Stimulated activated naive CD8-positive, alpha-beta T cell treated with anti-CD3 and anti-CD28 coated beads, Interleukin-15, Interleukin-2, amounts not matched to agents 100 U/mL and 50 U/mL, for 24 hours (primary cell): ENCODE measurements at regions not wholly inside any gene's neighbourhood (a gene's known extent, or its start where the extent isn't known, plus 50 kb on each side); places are given as distances from the start of the nearest gene placed in this dataset.

ENCODE experiments used
- ATAC-seq: fragments of 150-1000 bp; cut with Tn5 transposase; one replicate; pipeline ENCODE4 v1.10.0; 2021
- DNase-seq: peaks from one replicate; pipeline ENCODE4 v3.0.0; 2021

DNA sequence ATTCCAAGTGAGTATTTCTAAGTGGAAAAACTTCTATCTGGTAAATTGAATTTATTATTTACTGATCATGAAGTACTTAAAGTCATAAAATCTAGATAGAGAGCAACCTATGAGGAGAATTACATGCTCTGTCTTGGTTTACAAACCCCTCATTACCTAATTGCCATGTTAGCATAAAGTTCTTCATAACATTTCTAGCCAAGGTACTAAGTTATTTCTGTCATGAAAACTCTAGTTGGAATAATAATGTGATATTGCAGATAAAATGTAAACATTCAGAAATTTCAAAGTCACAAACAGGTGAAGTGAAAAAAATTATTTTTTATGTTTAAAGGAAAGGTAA is 228.6 kb downstream of the TTLL7 start:
- DNase-seq (no peak), ATAC-seq (no peak)

DNA sequence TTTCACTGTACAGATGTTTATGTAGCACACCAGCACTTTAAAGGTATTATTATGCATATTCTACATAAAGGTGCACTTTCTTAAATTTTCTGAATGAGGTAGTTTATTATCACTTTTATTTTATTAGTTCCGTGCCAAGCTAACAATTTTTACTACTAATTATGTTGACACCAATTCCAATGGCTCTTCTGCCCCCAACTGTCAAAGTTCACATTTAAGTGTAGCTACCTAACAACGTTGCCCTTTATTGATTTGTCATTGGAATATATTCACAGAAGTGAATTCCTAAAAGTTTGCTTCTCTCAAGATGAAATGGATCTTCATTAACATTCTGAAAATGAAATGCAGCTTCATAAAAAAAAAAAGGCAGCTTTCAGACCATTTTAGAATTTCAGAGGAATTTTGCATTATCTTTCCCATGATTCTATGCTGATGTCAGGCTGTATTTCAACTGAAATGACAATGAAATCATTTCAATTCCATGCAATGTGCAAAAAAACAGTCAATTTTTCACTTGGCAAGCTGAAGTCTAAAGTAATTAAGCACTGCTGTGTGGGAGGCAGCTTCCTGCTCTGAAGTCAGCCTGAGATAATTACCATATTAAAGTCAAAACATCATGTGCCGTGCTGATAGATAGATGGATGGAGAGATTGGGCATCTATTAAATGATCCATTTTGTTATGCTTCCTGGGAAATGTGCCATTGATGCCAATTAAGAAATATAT is 229.2 kb downstream of the TTLL7 start:
- no peak for DNase-seq

GRCh38 chr1:83769072-83769471 is 229.9 kb downstream of the TTLL7 start:
- ATAC-seq: no peak
- no peak for DNase-seq

More for the DNA sequence above, 229.2 kb downstream of the TTLL7 start:
- no peak for ATAC-seq

DNA sequence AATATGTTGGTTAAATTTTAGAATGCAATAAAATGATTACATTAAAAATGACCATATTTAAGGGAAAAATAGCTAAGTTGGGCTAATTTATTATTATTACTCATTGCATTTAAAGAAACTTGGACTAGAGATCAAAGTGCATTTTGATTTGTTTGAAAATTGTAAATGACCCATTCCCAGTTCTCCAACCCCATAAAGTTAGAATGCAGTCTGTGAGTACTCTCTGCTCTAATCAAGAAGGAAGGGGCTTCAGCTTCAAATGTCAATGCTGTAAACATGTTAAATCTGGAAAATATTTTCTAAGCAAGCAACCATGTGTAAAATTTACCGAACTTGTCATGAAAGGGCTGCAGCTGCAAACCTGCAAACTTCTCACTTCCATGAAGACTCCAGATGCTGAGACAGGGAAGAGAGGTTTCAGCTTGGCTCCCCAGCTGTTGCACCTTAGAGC is 232.7 kb downstream of the TTLL7 start:
- DNase-seq (no peak), ATAC-seq (no peak)

DNA sequence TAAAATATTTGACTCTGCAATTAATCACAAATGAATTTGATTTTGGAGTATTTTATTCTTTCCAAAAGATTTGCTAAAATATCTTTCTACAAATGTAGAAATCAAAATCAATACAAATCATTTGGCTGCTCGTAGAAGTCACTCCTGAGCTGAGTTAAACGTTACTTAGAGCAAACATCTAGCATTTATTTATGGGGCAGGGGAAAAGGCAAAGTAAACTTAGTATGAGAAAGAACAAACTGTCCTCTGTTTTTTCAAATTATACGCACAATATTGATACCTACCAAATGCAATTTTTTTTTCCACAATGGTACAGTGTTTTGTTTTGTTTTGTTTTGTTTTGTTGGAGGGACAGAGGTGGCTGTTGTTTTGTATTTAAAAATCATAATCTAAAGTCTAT is 233.8 kb downstream of the TTLL7 start:
- ATAC-seq (no peak), DNase-seq (no peak)

- no peak for DNase-seq
- no peak for ATAC-seq
Observed at GRCh38 chr1:83764209-83764608, 234.7 kb downstream of the TTLL7 start.

DNA sequence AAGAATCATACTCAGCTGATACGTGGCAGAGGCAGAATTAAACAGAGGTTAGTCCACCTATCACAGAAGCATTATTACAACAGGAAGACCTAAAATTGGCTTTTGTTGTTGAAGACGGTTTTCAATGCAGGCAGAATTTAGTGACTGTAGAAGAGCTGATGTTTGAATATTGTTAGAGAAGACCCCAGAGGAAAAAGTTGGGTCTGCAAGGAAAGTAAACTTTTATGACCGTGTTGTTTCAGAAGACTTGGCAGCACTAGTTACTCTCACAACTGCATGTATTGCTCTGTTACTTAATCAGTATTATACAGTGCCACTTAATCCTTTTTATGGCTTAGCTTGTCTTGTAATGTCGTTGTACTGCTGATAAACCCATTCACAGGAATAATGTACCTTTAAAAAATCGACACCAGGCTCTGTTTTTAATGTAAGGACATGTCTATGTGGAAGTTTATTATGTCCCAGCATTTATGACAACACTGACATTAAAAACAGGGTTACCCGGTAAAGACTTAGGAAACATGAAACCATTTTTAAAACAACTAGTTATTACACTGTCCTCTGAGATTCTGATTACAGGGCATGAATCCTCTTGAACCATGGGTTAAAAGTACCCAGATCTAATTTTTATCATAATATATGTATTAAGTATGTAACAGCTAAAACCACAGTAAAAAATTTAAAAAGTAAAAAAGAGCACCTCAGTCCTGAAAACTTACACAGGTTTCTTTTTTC is 235.4 kb downstream of the TTLL7 start:
- ATAC-seq: no peak
- no peak for DNase-seq

GRCh38 chr1:83762416-83762815 is 236.5 kb downstream of the TTLL7 start:
- ATAC-seq (no peak), DNase-seq (no peak)

DNA sequence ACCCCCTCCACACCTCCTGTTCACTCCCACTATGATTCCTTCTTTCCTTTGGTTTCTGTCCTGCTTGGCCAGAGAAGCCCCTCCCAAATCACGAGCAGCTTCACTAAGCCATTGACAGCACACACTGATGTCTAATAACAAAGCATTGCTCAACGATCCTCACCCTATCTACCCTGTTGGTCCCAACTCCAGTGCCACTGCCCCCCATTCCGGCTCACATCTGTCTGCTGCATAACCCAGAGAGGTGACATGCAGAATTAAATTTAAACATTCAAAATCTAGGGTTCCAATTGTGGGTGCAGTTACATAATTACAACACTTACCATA is 236.9 kb downstream of the TTLL7 start:
- DNase-seq: no peak
- no peak for ATAC-seq

- ATAC-seq (peak; percentile 57), DNase-seq (peak; percentile 22)
Observed at GRCh38 chr1:83761167-83762038, 237.5 kb downstream of the TTLL7 start.

DNA sequence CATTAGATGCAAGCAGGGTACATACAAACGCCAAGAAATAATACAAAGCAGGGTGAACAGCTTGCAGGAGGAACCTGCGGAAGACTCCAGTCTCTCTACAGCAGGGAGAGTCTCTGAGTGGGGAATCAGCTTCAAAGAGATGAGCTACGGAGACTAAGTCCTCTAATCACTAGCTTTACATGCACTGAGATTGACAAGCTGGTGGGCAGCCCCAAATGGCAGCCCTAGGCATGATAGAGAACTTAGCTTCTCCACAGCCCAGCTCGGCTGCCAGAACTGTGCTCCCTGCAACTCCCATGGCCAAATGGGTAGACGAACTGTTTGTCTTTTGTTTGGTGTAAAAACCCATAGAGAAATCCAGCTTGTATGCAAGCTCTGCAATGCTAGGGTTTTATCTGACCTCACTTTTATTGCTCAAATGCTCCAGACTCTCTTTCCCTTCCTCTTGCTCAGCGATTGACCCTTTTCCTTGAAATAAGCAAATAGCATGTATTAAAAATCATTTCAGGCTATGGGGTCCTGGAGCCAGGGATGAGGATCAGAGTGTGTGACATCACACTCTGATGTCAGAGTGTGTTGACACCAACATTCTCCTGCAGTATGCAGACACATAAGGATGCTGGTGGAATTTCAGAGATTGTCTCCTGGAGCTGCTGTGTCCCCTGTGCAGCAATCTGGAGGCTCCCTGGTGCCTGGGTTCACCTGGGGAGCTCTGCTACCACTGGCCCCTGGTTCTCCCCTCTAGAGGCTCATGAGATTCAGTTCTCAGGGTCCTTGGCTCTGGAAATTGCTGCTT is 238.5 kb downstream of the TTLL7 start:
- DNase-seq: no peak
- ATAC-seq: no peak

GRCh38 chr1:83756984-83757717 is 241.8 kb downstream of the TTLL7 start:
- no peak for DNase-seq
- no peak for ATAC-seq

GRCh38 chr1:83751602-83752001 is 247.3 kb downstream of the TTLL7 start:
- no peak for DNase-seq
- ATAC-seq: no peak

DNA sequence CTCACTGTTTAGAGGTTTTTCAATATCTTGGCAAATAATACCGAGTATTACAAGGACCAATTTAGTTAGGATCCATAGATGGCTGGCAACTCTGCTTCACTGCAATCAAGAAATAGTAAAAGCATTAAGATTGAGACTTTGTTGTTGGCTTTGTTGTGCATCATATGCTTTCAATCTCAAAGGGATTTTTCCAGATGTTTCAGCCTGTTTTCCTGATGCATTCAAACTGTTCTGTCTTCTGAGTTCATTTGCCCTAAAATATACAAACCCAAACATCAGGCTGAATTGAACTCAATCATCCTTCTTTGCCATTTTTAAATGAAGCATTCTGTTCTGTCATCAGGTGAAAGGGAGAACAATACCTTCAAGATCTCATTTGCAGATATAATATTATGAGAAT is 248.7 kb downstream of the TTLL7 start:
- no peak for ATAC-seq
- DNase-seq: no peak

GRCh38 chr1:83747853-83748482 is 251.0 kb downstream of the TTLL7 start:
- DNase-seq (no peak), ATAC-seq (no peak)

- ATAC-seq: no peak
- no peak for DNase-seq
Observed at GRCh38 chr1:83746234-83746633, 252.7 kb downstream of the TTLL7 start.

GRCh38 chr1:83742446-83742845 is 256.5 kb downstream of the TTLL7 start:
- DNase-seq (no peak), ATAC-seq (no peak)

- no peak for DNase-seq
Observed at GRCh38 chr1:83741770-83742169, 257.2 kb downstream of the TTLL7 start.

GRCh38 chr1:83741348-83741747 is 257.6 kb downstream of the TTLL7 start:
- ATAC-seq: no peak
- DNase-seq: no peak

More at GRCh38 chr1:83741770-83742169, 257.2 kb downstream of the TTLL7 start:
- ATAC-seq: no peak

DNA sequence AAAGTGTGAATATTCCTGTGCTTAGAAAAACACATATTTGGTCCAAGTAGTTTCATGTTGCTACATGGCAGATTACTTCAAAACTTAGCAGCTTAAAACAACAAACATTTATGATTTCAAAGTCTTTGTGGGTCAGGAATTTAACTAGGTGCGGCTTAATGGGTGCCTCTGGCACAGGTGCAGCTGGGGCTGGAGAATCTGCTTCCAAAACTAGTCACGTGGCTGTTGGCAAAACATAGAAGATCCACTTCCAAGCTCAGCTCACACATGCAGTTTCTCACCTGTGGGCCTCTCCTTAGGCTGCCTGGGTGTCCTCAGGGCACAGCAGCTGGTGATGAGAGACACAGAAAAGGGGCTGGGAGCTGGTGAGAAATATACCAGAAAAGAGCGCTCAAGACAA is 263.4 kb downstream of the TTLL7 start:
- no peak for ATAC-seq
- no peak for DNase-seq

DNA sequence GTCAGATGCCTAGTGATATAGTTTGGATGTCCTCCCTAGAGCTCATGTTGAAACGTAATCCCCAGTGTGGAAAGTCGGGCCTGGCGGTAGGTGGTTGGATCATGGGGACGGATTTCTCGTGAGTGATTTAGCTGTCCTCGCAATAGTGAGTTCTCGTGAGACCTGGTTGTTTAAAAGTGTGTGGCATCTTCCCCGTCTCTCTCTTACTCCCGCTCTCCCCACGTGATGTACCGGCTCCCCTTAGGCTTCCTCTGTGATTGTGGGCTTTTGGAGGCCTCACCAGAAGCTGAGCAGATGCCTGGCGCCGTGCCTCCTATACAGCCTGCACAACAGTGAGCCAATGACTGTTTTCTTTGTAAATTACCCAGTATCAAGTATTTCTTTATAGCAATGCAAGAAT is 264.5 kb downstream of the TTLL7 start:
- no peak for DNase-seq
- no peak for ATAC-seq
